ENCODE measurements at regions not wholly inside any gene's neighbourhood (a gene's known extent, or its start where the extent isn't known, plus 50 kb on each side); places are given as distances from the start of the nearest gene placed in this dataset.
"Not testable (repeated sequence)": the region's sequence is repeated elsewhere in the genome, so short reads cannot be mapped to it uniquely, and the experiment has no call there.

DNA sequence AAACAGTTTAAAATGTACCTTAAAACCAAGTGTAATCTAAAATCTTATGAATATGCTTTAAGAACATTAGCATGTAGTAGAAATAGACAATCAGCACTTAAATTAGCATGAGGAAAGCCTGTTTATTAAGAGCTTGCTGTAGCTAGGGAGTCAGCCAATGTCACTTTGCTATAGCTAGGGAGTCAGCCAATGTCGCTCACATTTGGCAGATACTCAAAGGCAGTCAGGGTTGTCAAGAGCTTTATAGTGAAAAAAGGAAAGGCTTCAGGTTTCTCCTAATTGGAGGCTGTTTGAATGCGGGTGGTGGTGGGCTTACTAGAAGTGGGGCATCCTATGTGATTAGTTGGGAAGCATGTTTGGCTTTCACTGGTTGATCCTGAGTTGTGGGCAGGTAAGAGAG lies 226.2 kb upstream of the DGKB start:
- CTCF ChIA-PET: no interaction called here
- ATAC-seq (no peak), DNase-seq (no peak)
- Mint-ChIP-seq H3K9me3 (peaks cover 4% of the 10 kb centered on the region), H3K36me3 (ENCODE audit: low read depth) (no peaks in the 10 kb centered on the region), H3K4me3 (no peak overlapping the region), H3K27ac (no peak overlapping the region), H3K27me3 (no peaks in the 10 kb centered on the region), H3K4me1 (ENCODE audit: low read depth) (no peaks in the 10 kb centered on the region)
- POLR2A ChIA-PET: no interaction called here
- TF ChIP-seq, protein P1, sequence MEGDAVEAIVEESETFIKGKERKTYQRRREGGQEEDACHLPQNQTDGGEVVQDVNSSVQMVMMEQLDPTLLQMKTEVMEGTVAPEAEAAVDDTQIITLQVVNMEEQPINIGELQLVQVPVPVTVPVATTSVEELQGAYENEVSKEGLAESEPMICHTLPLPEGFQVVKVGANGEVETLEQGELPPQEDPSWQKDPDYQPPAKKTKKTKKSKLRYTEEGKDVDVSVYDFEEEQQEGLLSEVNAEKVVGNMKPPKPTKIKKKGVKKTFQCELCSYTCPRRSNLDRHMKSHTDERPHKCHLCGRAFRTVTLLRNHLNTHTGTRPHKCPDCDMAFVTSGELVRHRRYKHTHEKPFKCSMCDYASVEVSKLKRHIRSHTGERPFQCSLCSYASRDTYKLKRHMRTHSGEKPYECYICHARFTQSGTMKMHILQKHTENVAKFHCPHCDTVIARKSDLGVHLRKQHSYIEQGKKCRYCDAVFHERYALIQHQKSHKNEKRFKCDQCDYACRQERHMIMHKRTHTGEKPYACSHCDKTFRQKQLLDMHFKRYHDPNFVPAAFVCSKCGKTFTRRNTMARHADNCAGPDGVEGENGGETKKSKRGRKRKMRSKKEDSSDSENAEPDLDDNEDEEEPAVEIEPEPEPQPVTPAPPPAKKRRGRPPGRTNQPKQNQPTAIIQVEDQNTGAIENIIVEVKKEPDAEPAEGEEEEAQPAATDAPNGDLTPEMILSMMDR (IDR thresholded peaks at IDR 0.05): no peak
- intact Hi-C loops (cut with micrococcal nuclease): no loop called here

DNA sequence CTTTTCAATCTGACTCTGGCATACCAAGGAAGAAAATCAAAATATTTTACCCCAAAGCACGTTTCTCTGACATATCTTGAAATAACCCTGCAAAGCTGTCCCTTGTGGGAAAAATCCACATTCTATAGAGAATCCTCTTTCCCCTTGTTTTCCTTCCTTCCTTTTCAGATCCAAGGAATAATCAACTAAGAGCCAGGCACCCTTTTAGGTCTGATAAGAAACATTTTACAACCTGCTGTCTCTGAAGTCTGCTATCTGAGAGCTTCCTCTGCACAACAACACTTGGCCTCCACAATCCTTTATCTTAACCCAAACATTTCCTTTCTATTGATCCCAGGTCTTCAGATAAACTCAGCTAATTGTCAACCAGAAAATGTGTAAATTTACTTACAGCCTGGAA lies 224.1 kb upstream of the DGKB start:
- H3K27ac Mint-ChIP-seq; DNase-seq; CTCF ChIA-PET; intact Hi-C loops (cut with micrococcal nuclease); H3K4me1 Mint-ChIP-seq (ENCODE audit: low read depth); H3K4me3 Mint-ChIP-seq; ATAC-seq; POLR2A ChIA-PET; H3K36me3 Mint-ChIP-seq (ENCODE audit: low read depth); H3K9me3 Mint-ChIP-seq; H3K27me3 Mint-ChIP-seq: not testable (repeated sequence)

GRCh38 chr7:15123901-15124300 lies 221.3 kb upstream of the DGKB start:
- peaks cover 8% of the 10 kb centered on the region for H3K9me3 Mint-ChIP-seq
- TF ChIP-seq, protein P1 (IDR thresholded peaks at IDR 0.05): no peak
- ChIA-PET POLR2A (no interaction called here), CTCF (interaction anchor here (0.9 kb wide), 1 partner anchor 15 kb away, joined by 3 read pairs; no protein-coding TSS in a partner anchor)
- DNase-seq (no peak), ATAC-seq (no peak)
- no peak overlapping the region for H3K4me3 Mint-ChIP-seq
- no peaks in the 10 kb centered on the region for H3K4me1 Mint-ChIP-seq (ENCODE audit: low read depth)
- intact Hi-C loops (cut with micrococcal nuclease): no loop called here
- H3K27me3 Mint-ChIP-seq: no peaks in the 10 kb centered on the region
- no peak overlapping the region for H3K27ac Mint-ChIP-seq
- H3K36me3 Mint-ChIP-seq (ENCODE audit: low read depth): no peaks in the 10 kb centered on the region

DNA sequence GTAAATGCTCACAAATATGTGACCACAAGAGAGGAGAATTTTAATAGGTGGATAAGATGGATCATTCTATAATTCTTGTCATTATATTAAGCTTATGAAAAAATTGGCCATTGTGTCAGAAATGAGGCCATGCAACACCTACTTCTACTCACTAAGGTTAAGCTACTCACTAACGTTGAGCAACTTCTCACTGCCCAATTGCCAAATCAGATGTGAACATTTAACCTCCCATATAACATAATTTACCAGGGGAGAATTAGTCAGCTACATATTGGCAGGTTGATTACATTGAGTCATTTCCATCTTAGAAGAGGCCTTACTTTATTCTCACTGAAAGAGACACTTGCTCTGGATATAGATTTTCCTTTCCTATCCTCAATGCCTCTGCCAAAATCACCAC lies 211.2 kb upstream of the DGKB start:
- Mint-ChIP-seq H3K4me1 (ENCODE audit: low read depth) (no peaks in the 10 kb centered on the region), H3K9me3 (peaks cover 5% of the 10 kb centered on the region), H3K36me3 (ENCODE audit: low read depth) (no peaks in the 10 kb centered on the region), H3K27me3 (no peaks in the 10 kb centered on the region), H3K27ac (no peak overlapping the region), H3K4me3 (no peak overlapping the region)
- CTCF ChIA-PET: no interaction called here
- no peak for ATAC-seq
- intact Hi-C loops (cut with micrococcal nuclease): no loop called here
- POLR2A ChIA-PET: no interaction called here
- TF ChIP-seq, protein P1 (IDR thresholded peaks at IDR 0.05): no peak
- DNase-seq: no peak

DNA sequence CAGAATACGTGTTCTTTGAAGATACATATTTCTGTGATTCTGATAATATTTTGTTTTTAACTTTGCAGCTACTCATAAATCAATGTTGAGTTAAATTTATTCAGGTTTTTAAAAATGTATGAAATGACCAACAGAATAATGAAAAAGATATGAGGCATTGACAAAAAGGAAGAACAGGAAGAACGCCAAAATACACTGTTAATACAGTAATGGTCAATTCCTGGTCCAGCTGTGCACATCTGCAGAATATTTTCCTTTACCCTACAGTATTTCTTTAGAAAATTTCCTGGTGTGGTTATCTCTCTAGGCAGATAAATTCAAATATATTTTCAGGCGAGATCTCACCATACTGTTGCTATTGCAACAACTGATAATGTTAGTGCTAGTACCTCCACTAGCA lies 203.2 kb upstream of the DGKB start:
- no peaks in the 10 kb centered on the region for H3K36me3 Mint-ChIP-seq (ENCODE audit: low read depth)
- CTCF ChIA-PET: no interaction called here
- H3K27ac Mint-ChIP-seq: no peak overlapping the region
- H3K27me3 Mint-ChIP-seq: no peaks in the 10 kb centered on the region
- no peak overlapping the region for H3K4me3 Mint-ChIP-seq
- no peak for DNase-seq
- H3K9me3 Mint-ChIP-seq: peaks cover 5% of the 10 kb centered on the region
- no peaks in the 10 kb centered on the region for H3K4me1 Mint-ChIP-seq (ENCODE audit: low read depth)
- POLR2A ChIA-PET: no interaction called here
- TF ChIP-seq, protein P1 (IDR thresholded peaks at IDR 0.05): no peak
- intact Hi-C loops (cut with micrococcal nuclease): no loop called here
- ATAC-seq: no peak

Data from activated CD8-positive, alpha-beta T cell treated with anti-CD3 and anti-CD28 coated beads for 36 hours (primary cell).